PFSK-1 (cell line): ENCODE measurements at regions not wholly inside any gene's neighbourhood (a gene's known extent, or its start where the extent isn't known, plus 50 kb on each side); places are given as distances from the start of the nearest gene placed in this dataset.

Source experiments
- POLR2AphosphoS5 ChIP-seq: IDR thresholded peaks from 2 replicates; pipeline ENCODE4 v1.6.1; 2012; ENCODE audit warnings: low read depth, mild to moderate bottlenecking, control low read depth, low read length, moderate library complexity
- TAF1 ChIP-seq: IDR thresholded peaks from 2 replicates; pipeline ENCODE4 v1.6.1; 2012; ENCODE audit warnings: low read length, control low read depth, borderline replicate concordance; ENCODE audit not compliant: insufficient read depth

- TF ChIP-seq TAF1 (no peak), POLR2AphosphoS5 (no peak)
Measured at GRCh38 chr22:48504519-48505140, 1323.0 kb downstream of the BRD1 start.
